ENCODE measurements at regions not wholly inside any gene's neighbourhood (a gene's known extent, or its start where the extent isn't known, plus 50 kb on each side); places are given as distances from the start of the nearest gene placed in this dataset.

- no peak for TF ChIP-seq CTCF (IDR thresholded peaks at IDR 0.05)
- H3K36me3 Mint-ChIP-seq (ENCODE audit: low read depth): 0 out of 2 replicates have a peak, but pooled peaks cover 4% of the 10 kb centered on the region
- no peak overlapping the region for H3K4me3 Mint-ChIP-seq
- H3K9me3 Mint-ChIP-seq: no peaks in the 10 kb centered on the region; the same call in 1 of the 2 replicates
- no peak for DNase-seq
- no peak overlapping the region for H3K27ac Mint-ChIP-seq
- H3K4me1 Mint-ChIP-seq (ENCODE audit: low read depth): peaks cover 16% of the 10 kb centered on the region
- no peaks in the 10 kb centered on the region; the same call in 1 of the 2 replicates for H3K27me3 Mint-ChIP-seq (ENCODE audit: insufficient read depth)
Measured at GRCh38 chr13:64289702-64290101, 2874.1 kb upstream of the PCDH20 start.

DNA sequence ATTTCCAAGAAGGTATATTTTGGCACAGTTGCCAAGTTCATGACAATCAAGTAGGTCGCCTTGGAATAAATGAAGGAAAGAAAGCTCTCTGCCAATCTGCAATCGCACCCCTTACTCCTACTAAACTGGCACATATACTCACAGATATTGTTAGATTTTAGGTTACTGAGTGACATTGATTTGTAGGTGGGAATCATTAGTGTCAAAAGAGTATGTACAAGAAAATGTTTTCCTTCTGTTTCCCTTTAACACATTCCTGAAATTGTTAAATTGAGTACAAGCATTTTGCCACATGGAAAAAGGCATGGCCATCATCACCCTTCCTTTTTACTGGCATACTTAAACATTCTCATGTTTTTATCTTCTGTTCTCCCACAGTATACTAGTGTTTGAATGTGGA, 2868.3 kb upstream of the PCDH20 start:
- Mint-ChIP-seq H3K36me3 (ENCODE audit: low read depth) (peaks cover 8% of the 10 kb centered on the region), H3K27me3 (ENCODE audit: insufficient read depth) (no peaks in the 10 kb centered on the region; the same call in 1 of the 2 replicates), H3K9me3 (peaks cover 12% of the 10 kb centered on the region), H3K4me1 (ENCODE audit: low read depth) (peaks cover 24% of the 10 kb centered on the region), H3K27ac (no peak overlapping the region), H3K4me3 (no peak overlapping the region)
- no peak for TF ChIP-seq CTCF (IDR thresholded peaks at IDR 0.05)
- DNase-seq: no peak

GRCh38 chr13:64278493-64278892, 2862.8 kb upstream of the PCDH20 start:
- peaks cover 27% of the 10 kb centered on the region for H3K4me1 Mint-ChIP-seq (ENCODE audit: low read depth)
- H3K9me3 Mint-ChIP-seq: peaks cover 15% of the 10 kb centered on the region
- peak; percentile 77 for DNase-seq
- H3K27me3 Mint-ChIP-seq (ENCODE audit: insufficient read depth): no peaks in the 10 kb centered on the region
- H3K4me3 Mint-ChIP-seq: peak overlapping the region; percentile 52; the same call in 1 of the 2 replicates
- TF ChIP-seq CTCF (IDR thresholded peaks at IDR 0.05): no peak
- peaks cover 12% of the 10 kb centered on the region for H3K36me3 Mint-ChIP-seq (ENCODE audit: low read depth)
- no peak overlapping the region for H3K27ac Mint-ChIP-seq

DNA sequence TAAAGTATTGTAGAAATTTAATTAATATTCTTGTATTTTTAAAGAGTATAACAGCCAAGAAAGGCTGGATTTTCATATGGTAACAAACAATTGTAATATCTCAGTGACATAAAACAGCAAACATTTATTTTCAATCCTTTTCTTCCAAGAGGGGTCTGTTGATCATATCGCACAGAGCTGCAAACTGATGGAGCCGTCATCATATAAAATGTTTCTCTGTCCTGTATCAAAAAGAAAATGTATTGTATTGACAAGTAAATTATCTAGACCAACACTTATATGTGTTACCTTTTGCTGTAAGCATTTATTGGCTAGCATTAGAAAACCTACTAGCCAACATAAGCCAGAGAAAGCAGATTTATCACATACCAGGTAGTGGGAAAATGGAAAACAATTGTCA, 2861.4 kb upstream of the PCDH20 start:
- Mint-ChIP-seq H3K27me3 (ENCODE audit: insufficient read depth) (no peaks in the 10 kb centered on the region), H3K36me3 (ENCODE audit: low read depth) (peaks cover 12% of the 10 kb centered on the region)
- no peak for TF ChIP-seq CTCF (IDR thresholded peaks at IDR 0.05)

GRCh38 chr13:64276232-64276631, 2860.6 kb upstream of the PCDH20 start:
- H3K4me1 Mint-ChIP-seq (ENCODE audit: low read depth): peaks cover 40% of the 10 kb centered on the region
- no peak for DNase-seq
- H3K9me3 Mint-ChIP-seq: peaks cover 11% of the 10 kb centered on the region
- no peak overlapping the region for H3K4me3 Mint-ChIP-seq
- H3K36me3 Mint-ChIP-seq (ENCODE audit: low read depth): peaks cover 12% of the 10 kb centered on the region
- H3K27me3 Mint-ChIP-seq (ENCODE audit: insufficient read depth): no peaks in the 10 kb centered on the region
- no peak overlapping the region for H3K27ac Mint-ChIP-seq
- no peak for TF ChIP-seq CTCF (IDR thresholded peaks at IDR 0.05)

More for the DNA sequence above, 2861.4 kb upstream of the PCDH20 start:
- H3K27ac Mint-ChIP-seq: no peak overlapping the region
- DNase-seq: no peak
- H3K4me1 Mint-ChIP-seq (ENCODE audit: low read depth): peaks cover 40% of the 10 kb centered on the region
- no peak overlapping the region for H3K4me3 Mint-ChIP-seq
- H3K9me3 Mint-ChIP-seq: peaks cover 15% of the 10 kb centered on the region
